CD4-positive, alpha-beta T cell (primary cell): ENCODE measurements at regions not wholly inside any gene's neighbourhood (a gene's known extent, or its start where the extent isn't known, plus 50 kb on each side); places are given as distances from the start of the nearest gene placed in this dataset.
"Not testable (repeated sequence)": the region's sequence is repeated elsewhere in the genome, so short reads cannot be mapped to it uniquely, and the experiment has no call there.

Experiments used
- ATAC-seq: fragments of 200-7000 bp; cut with Tn5 transposase; one replicate; pipeline ENCODE4 v1.10.0; 2022; ENCODE audit warnings: mild to moderate bottlenecking; ENCODE audit not compliant: poor library complexity
- CTCF ChIA-PET: fragments of 350-600 bp; sonication (Branson Sonifier 250); formaldehyde crosslinking; loops from one replicate; lab custom pipeline; 2021; ENCODE audit warnings: antibody characterized with exemption, inconsistent platforms; lab: Charles Lee
- POLR2A ChIA-PET: fragments of 350-600 bp; sonication (Branson Sonifier 250); formaldehyde crosslinking; loops from one replicate; lab custom pipeline; 2021; ENCODE audit warnings: antibody characterized with exemption, inconsistent platforms; lab: Charles Lee
- DNase-seq, 14 experiments: peaks; one replicate each; pipeline ENCODE4 v3.0.0-alpha.2; 2013 to 2020; ENCODE audit warnings: mixed read lengths in 2 of 14
- H3K27ac ChIP-seq, 2 donors: one replicate each; pipeline versions ENCODE4 v1.5.1 to v1.7.0; 2013; ENCODE audit warnings: low read length in 2 of 2, low read depth in 1 of 2, mild to moderate bottlenecking in 1 of 2
- H3K27me3 ChIP-seq, 2 experiments: 1 replicate in 1 of 2; 2 replicates in 1 of 2; pipeline versions ENCODE4 v1.6.1 to v1.7.0; 2013; ENCODE audit warnings: low read length in 2 of 2, control low read depth in 1 of 2, mild to moderate bottlenecking in 1 of 2, moderate library complexity in 1 of 2; ENCODE audit not compliant: insufficient read depth in 2 of 2, control insufficient read depth in 1 of 2
- H3K36me3 ChIP-seq: one replicate; pipeline ENCODE4 v1.6.1; 2013; ENCODE audit warnings: low read length, control low read depth; ENCODE audit not compliant: insufficient read depth
- H3K4me1 ChIP-seq: one replicate; pipeline ENCODE4 v1.6.1; 2013; ENCODE audit warnings: low read length, control low read depth; ENCODE audit not compliant: insufficient read depth
- H3K4me3 ChIP-seq: one replicate; pipeline ENCODE4 v1.5.1; 2013; ENCODE audit warnings: mild to moderate bottlenecking, low read length, moderate library complexity
- H3K9me3 ChIP-seq, 2 experiments: 1 replicate in 1 of 2; 2 replicates in 1 of 2; pipeline versions ENCODE4 v1.6.1 to v1.7.0; 2013; ENCODE audit warnings: low read length in 2 of 2, mild to moderate bottlenecking in 2 of 2, control low read depth in 1 of 2, moderate library complexity in 1 of 2; ENCODE audit not compliant: control insufficient read depth in 1 of 2, insufficient read depth in 1 of 2
- H3K27ac Mint-ChIP-seq: one replicate; pipeline ENCODE4 v1.8.0; 2020; ENCODE audit warnings: mixed read lengths
- H3K27me3 Mint-ChIP-seq: one replicate; pipeline ENCODE4 v1.8.0; 2021; ENCODE audit warnings: mixed read lengths
- H3K36me3 Mint-ChIP-seq: one replicate; pipeline ENCODE4 v1.8.0; 2021; ENCODE audit warnings: low read depth, mixed read lengths
- H3K4me1 Mint-ChIP-seq: one replicate; pipeline ENCODE4 v1.8.0; 2021; ENCODE audit warnings: low read depth, mixed read lengths
- H3K4me3 Mint-ChIP-seq: one replicate; pipeline ENCODE4 v1.8.0; 2020; ENCODE audit warnings: mild to moderate bottlenecking, mixed read lengths
- H3K9me3 Mint-ChIP-seq: one replicate; pipeline ENCODE4 v1.8.0; 2020; ENCODE audit warnings: mixed read lengths
- intact Hi-C, 2 experiments: fragments of 100-400 bp; cut with DNase I in 1 of 2; cut with micrococcal nuclease in 1 of 2; formaldehyde crosslinking; loops; one replicate each; pipeline versions ENCODE4 v1.15.1 to v1.9.0; 2023 to 2025; cut with DNase I, micrococcal nuclease

GRCh38 chr21:10347675-10348074, 173.7 kb upstream of the TPTE start:
- H3K36me3 ChIP-seq, H3K27ac ChIP-seq, intact Hi-C loops, H3K4me3 Mint-ChIP-seq, H3K27me3 Mint-ChIP-seq, H3K27me3 ChIP-seq, ATAC-seq, CTCF ChIA-PET, H3K27ac Mint-ChIP-seq, H3K4me1 ChIP-seq, POLR2A ChIA-PET, H3K4me1 Mint-ChIP-seq, DNase-seq, H3K4me3 ChIP-seq: not testable (repeated sequence)
- peaks cover 15% of the 10 kb centered on the region for H3K36me3 Mint-ChIP-seq
- peaks cover 29 to 39% of the 10 kb centered on the region in 2 experiments for H3K9me3 ChIP-seq
- H3K9me3 Mint-ChIP-seq = peaks cover 31% of the 10 kb centered on the region

- H3K4me3 ChIP-seq, H3K27ac Mint-ChIP-seq, POLR2A ChIA-PET, H3K36me3 ChIP-seq, H3K27ac ChIP-seq, H3K4me1 ChIP-seq, H3K4me3 Mint-ChIP-seq, H3K27me3 Mint-ChIP-seq, intact Hi-C loops, CTCF ChIA-PET, ATAC-seq, DNase-seq, H3K27me3 ChIP-seq, H3K4me1 Mint-ChIP-seq: not testable (repeated sequence)
- H3K9me3 Mint-ChIP-seq = peaks cover 35% of the 10 kb centered on the region
- peaks cover 15% of the 10 kb centered on the region for H3K36me3 Mint-ChIP-seq
- peaks cover 29 to 35% of the 10 kb centered on the region in 2 experiments for H3K9me3 ChIP-seq
Measured at GRCh38 chr21:10348150-10348549, 173.2 kb upstream of the TPTE start.

- peaks cover 36% of the 10 kb centered on the region for H3K9me3 Mint-ChIP-seq
- H3K4me1 ChIP-seq, H3K36me3 ChIP-seq, H3K27ac Mint-ChIP-seq, H3K36me3 Mint-ChIP-seq, DNase-seq, H3K4me3 ChIP-seq, H3K4me3 Mint-ChIP-seq, H3K27me3 Mint-ChIP-seq, intact Hi-C loops, H3K27ac ChIP-seq, H3K27me3 ChIP-seq, ATAC-seq, CTCF ChIA-PET, H3K4me1 Mint-ChIP-seq, POLR2A ChIA-PET: not testable (repeated sequence)
- H3K9me3 ChIP-seq = peaks cover 13 to 22% of the 10 kb centered on the region in 2 experiments
Measured at GRCh38 chr21:10354851-10355578, 166.4 kb upstream of the TPTE start.

- not testable (repeated sequence) for H3K4me1 Mint-ChIP-seq, ATAC-seq
Measured at GRCh38 chr21:10359120-10359519, 162.3 kb upstream of the TPTE start.

GRCh38 chr21:10359911-10360310, 161.5 kb upstream of the TPTE start:
- CTCF ChIA-PET, H3K36me3 ChIP-seq, H3K4me1 ChIP-seq, H3K27me3 Mint-ChIP-seq, ATAC-seq, H3K27me3 ChIP-seq, DNase-seq, H3K36me3 Mint-ChIP-seq, H3K27ac ChIP-seq, H3K27ac Mint-ChIP-seq, intact Hi-C loops, H3K4me3 ChIP-seq, H3K4me1 Mint-ChIP-seq, H3K4me3 Mint-ChIP-seq, POLR2A ChIA-PET: not testable (repeated sequence)
- peaks cover 17% of the 10 kb centered on the region in 2 experiments for H3K9me3 ChIP-seq
- peaks cover 32% of the 10 kb centered on the region for H3K9me3 Mint-ChIP-seq

More at GRCh38 chr21:10359120-10359519, 162.3 kb upstream of the TPTE start:
- H3K9me3 Mint-ChIP-seq = peaks cover 35% of the 10 kb centered on the region
- H3K27ac ChIP-seq, H3K36me3 ChIP-seq, H3K4me3 ChIP-seq, H3K27me3 ChIP-seq, H3K27ac Mint-ChIP-seq, POLR2A ChIA-PET, CTCF ChIA-PET, H3K4me3 Mint-ChIP-seq, intact Hi-C loops, H3K36me3 Mint-ChIP-seq, H3K4me1 ChIP-seq, DNase-seq, H3K27me3 Mint-ChIP-seq: not testable (repeated sequence)
- H3K9me3 ChIP-seq = peaks cover 17 to 20% of the 10 kb centered on the region in 2 experiments

GRCh38 chr21:10361214-10361736, 160.1 kb upstream of the TPTE start:
- H3K36me3 ChIP-seq, H3K4me3 ChIP-seq, H3K27me3 ChIP-seq, CTCF ChIA-PET, H3K4me1 ChIP-seq, H3K27ac Mint-ChIP-seq, H3K4me3 Mint-ChIP-seq, H3K4me1 Mint-ChIP-seq, H3K27me3 Mint-ChIP-seq, intact Hi-C loops, DNase-seq, H3K27ac ChIP-seq, H3K36me3 Mint-ChIP-seq, ATAC-seq, POLR2A ChIA-PET: not testable (repeated sequence)
- peaks cover 31% of the 10 kb centered on the region for H3K9me3 Mint-ChIP-seq
- H3K9me3 ChIP-seq = peaks cover 10 to 16% of the 10 kb centered on the region in 2 experiments

GRCh38 chr21:10362816-10363215, 158.6 kb upstream of the TPTE start:
- ATAC-seq, H3K27me3 ChIP-seq, DNase-seq, H3K4me3 Mint-ChIP-seq, intact Hi-C loops, H3K27ac ChIP-seq, H3K4me1 ChIP-seq, H3K27me3 Mint-ChIP-seq, H3K4me1 Mint-ChIP-seq, H3K36me3 ChIP-seq, H3K4me3 ChIP-seq, H3K36me3 Mint-ChIP-seq, CTCF ChIA-PET, POLR2A ChIA-PET, H3K27ac Mint-ChIP-seq: not testable (repeated sequence)
- peaks cover 27% of the 10 kb centered on the region for H3K9me3 Mint-ChIP-seq
- peaks cover 5 to 10% of the 10 kb centered on the region in 2 experiments for H3K9me3 ChIP-seq
